Renal pelvis (tissue), 1 donor: ENCODE measurements at regions not wholly inside any gene's neighbourhood (a gene's known extent, or its start where the extent isn't known, plus 50 kb on each side); places are given as distances from the start of the nearest gene placed in this dataset.
"Not testable (repeated sequence)": the region's sequence is repeated elsewhere in the genome, so short reads cannot be mapped to it uniquely, and the experiment has no call there.

Experiments used
- DNase-seq: peaks from one replicate; pipeline ENCODE4 v3.0.0-alpha.2; 2013

DNA sequence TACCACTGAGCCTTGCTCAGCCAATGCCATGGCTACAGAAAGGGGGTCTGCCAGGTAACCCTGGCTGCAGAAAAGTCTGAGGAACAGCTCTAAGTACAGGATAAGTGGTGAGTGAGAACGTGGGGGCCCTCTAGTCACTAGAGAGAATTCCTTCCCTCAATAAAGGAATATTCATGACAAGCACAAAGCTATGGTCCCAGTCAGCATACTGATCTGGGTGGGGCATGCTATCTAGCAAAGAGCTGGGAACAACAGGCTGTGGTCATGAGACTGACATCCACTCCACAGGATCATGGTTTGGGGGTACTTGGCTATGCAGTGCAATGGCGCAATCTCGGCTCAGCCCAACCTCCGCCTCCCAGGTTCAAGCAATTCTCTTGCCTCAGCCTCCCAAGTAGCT is 140.4 kb downstream of the MTHFS start:
- DNase-seq, result no peak

DNA sequence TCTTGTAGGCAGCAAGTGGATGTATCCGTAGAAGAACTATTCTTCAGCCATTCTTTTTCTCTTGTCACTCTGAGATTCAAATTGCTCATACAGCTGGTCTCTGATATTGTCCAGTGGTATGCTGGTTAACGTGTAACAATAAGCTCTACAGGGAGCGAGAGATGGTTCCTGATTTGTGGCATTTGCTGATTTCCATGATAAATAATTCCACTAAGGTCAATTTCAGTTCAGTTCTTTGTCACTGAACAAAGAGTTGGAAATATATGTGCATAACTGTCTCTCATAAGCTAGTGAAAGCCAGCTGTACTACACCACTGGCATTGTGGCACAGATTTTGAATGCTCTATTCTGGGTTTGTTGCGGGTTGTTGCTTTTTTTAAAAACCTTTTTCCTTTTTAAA is 131.7 kb downstream of the MTHFS start:
- DNase-seq, result no peak

DNA sequence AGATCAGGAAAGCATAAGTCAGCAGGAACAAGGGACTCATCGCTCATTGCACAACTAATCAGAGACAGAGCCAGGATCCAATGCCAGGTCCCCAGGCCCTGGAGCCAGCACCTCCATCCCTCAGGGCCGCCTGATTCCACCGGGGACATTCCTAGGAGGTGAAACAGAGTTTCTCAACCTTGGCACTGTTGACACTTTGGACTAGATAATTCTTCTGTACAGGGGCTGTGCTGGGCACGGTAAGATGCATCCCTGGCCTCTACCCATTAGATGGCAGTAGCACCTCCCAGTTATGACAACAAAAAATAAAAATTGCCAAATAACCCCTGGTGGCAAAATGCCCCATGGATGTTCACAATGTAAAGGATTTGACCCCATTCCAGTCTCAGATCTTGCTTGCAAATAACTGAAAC is 127.7 kb downstream of the MTHFS start:
- DNase-seq, result no peak

DNA sequence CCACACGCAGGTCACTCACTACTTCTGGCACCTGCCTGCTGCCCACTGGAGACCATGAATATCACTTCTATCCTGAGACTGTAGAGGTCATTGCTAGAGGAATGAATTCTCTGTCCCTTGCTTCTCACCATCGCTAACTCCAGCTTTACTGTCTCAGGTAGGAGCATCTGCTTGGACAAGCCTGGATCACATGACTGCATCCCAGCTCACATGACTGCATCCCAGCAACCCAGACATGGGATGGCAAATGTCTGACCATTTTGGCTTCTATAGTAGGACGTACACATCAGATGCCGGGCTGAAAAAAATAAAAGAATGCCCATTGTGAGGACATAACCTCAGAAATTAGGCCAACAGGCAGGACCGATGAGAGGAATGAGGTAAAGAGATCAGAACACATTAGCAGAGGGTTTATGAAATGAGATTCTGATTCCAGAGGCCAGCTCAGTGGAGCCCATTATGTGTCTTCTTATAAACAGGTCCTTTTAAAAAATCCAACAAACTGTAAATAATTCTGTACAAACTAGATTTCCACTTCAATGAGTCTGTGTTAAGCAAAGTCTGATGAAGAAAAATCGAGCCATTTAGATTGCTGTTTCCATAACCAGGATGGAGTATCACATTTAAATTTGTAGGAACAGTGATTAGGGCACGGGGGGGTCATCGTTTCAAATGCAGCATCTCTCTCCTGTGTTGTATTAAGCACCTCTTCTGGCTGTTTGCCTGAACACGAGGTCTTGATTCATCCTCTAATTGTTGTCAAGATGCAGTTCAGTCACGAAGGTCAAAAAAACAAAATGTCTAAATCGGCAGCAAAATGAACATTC is 126.7 kb downstream of the MTHFS start:
- DNase-seq, result no peak

DNA sequence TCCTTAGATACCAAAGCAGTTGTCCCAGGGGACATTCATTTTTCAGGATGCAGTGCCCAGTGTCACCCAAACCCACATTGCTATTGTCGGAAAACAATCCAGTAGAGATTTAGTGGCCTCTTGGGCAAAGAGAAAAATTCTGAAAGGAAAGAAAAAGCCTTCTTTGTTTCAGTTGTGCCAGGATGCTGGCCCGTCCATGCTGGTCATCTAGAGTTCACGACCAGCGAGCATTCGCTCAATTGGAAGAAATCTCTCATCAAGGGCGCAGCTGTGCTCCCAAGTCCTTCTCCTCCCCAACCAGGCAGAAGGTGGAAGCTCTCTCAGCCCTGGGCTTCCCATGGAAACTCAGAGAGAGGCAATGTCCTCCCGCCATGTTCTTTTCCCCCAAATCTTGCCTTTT is 123.7 kb downstream of the MTHFS start:
- DNase-seq, result no peak

DNA sequence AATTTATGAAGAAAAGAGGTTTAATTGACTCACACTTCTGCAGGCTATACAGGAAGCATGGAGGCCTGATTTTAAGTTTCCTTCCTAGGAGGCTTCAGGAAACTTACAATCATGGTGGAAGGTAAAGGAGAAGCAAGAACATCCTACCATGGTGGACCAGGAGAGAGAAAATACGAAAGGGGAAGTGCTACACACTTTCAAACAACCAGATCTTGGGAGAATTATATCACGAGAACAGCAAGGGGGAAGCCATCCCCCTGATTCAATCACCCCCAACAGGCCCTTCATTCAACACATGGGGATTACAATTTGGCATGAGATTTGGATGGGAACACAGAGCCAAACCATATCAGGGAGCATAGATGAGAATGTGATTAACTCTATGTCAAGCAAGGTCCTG is 121.0 kb downstream of the MTHFS start:
- DNase-seq, result no peak

DNA sequence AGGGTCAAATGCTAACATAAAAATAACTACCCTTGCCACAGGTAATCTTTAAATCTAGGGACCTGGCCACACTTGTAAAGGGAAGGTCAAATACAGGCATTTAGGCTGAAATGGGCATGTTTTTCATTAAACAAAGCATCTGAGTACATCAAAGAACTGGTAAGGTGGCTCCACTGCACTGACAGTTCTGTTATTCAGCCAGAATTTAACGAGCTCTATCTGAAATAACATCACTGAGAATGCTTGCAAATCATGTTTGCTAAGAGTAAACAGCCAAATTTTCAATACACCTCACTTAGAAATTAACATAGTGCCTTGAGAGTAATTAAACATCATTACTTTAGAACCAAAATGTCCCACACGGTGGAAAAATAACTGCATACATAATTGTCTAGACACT is 118.9 kb downstream of the MTHFS start:
- DNase-seq, result no peak

DNA sequence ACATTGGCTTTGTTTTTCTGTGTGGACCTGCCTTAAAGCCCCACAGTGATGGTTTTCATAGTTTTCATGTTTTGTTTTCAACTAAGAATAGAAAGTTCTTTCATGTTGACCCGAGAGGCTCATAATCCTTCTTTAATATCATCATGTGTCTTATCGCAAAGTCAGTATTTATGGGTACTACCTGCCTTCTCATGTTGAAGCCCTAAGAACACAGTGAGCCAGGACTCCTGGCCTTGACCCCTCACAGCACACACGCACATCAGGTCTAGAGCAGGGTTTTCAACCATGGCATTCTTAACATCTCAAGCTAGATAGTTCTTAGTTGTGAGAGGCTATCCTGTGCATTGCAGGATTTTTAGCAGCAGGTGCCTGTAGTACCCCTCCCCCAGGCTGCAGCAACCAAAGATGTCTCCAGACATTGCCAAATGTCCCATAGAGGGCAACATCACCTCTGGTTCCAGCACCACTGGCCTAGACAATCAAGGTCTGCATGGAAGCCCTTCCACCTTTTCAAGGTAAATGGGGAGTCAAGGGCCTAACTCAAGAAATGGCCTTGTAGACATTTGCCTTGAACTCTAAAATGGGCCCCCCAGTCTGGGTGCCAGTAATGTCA is 118.3 kb downstream of the MTHFS start:
- DNase-seq, result no peak

DNA sequence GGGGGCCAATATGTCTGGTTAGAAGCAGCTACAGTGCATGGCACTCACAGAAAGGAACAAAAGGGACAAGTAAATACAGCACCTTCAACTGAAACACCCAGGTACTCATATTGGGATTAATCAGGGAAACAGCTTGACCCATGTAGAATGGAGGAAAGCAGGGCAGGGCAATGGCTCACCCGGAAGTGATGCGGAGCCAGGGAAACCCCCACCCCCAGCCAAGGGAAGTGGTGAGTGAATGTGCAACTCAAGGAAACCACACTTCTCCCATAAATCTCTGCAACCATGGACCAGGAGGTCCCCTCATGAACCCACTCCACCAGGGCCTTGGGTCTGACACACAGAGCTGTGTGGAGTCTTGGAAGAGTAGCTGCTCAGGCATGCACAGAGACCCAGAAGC is 117.1 kb downstream of the MTHFS start:
- no peak for DNase-seq

DNA sequence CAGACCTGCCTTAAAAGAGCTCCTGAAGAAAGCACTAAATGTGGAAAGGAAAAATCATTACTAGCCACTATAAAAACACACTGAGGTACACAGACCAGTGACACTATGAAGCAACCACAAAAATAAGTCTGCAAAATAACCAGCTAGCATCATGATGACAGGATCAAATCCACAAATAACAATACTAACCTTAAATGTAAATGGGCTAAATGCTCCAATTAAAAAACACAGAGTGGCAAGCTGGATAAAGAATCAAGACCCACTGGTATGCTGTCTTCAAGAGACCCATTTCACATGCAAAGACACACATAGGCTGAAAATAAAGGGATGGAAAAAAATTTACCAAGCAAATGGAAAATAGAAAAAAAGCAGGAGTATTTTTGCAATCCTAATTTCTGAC is 114.5 kb downstream of the MTHFS start:
- DNase-seq, result not testable (repeated sequence)
